ENCODE measurements at regions not wholly inside any gene's neighbourhood (a gene's known extent, or its start where the extent isn't known, plus 50 kb on each side); places are given as distances from the start of the nearest gene placed in this dataset.

- TF ChIP-seq CTCF (IDR thresholded peaks at IDR 0.05) (no peak), REST (IDR thresholded peaks at IDR 0.05; ENCODE audit: insufficient read depth in 1 of 2, low read depth in 2 of 2, low read length in 1 of 2) (no peak), TCF7L2 (IDR thresholded peaks at IDR 0.05; ENCODE audit: low read depth, low read length) (no peak), SIN3A (IDR thresholded peaks at IDR 0.05; ENCODE audit: borderline replicate concordance, insufficient read depth, low read depth, low read length) (no peak), POLR2AphosphoS5 (IDR thresholded peaks at IDR 0.05; ENCODE audit: low read depth, low read length) (no peak)
These were observed 50.1 kb upstream of the GATM start for GRCh38 chr15:45428491-45428890.

Data from Panc1 (cell line).